HepG2 (cell line): ENCODE measurements at regions not wholly inside any gene's neighbourhood (a gene's known extent, or its start where the extent isn't known, plus 50 kb on each side); places are given as distances from the start of the nearest gene placed in this dataset.

Experiments
- AKAP8 ChIP-seq: sonication (generic); formaldehyde crosslinking; IDR thresholded peaks from 2 replicates; pipeline ENCODE4 v1.5.1; 2020; ENCODE audit warnings: mild to moderate bottlenecking, missing genetic modification reagents
- EED ChIP-seq: sonication (generic); formaldehyde crosslinking; IDR thresholded peaks from 2 replicates; pipeline ENCODE4 v1.5.0; 2020; ENCODE audit warnings: mild to moderate bottlenecking, missing genetic modification reagents
- HNRNPK ChIP-seq: fragments of 200-400 bp; formaldehyde crosslinking; IDR thresholded peaks from 2 replicates; pipeline ENCODE4 v1.6.1; 2018; ENCODE audit warnings: low read length, low read depth, moderate library complexity, mild to moderate bottlenecking; ENCODE audit not compliant: poor library complexity, severe bottlenecking
- IRX3 ChIP-seq: sonication (generic); formaldehyde crosslinking; IDR thresholded peaks from 2 replicates; pipeline ENCODE4 v1.8.1; 2023; ENCODE audit warnings: mild to moderate bottlenecking, low read depth, missing genetic modification reagents, borderline replicate concordance
- MEF2D ChIP-seq: sonication (generic); formaldehyde crosslinking; IDR thresholded peaks from 2 replicates; pipeline ENCODE4 v1.5.1; 2020; ENCODE audit warnings: mild to moderate bottlenecking, missing genetic modification reagents
- MXD3 ChIP-seq: IDR thresholded peaks from 2 replicates; pipeline ENCODE4 v1.6.1; 2016; ENCODE audit warnings: mild to moderate bottlenecking, missing biosample characterization, missing genetic modification reagents
- RBM22 ChIP-seq: fragments of 200-400 bp; formaldehyde crosslinking; optimal IDR thresholded peaks from 2 replicates; pipeline ENCODE3; 2017; ENCODE audit warnings: mild to moderate bottlenecking, low read length, moderate library complexity
- STAT6 ChIP-seq: sonication (generic); formaldehyde crosslinking; IDR thresholded peaks from 2 replicates; pipeline ENCODE4 v1.4.0; 2020; ENCODE audit warnings: missing genetic modification reagents, mild to moderate bottlenecking, borderline replicate concordance
- ZNF550 ChIP-seq: sonication (generic); formaldehyde crosslinking; IDR thresholded peaks from 2 replicates; pipeline ENCODE4 v1.4.0; 2020; ENCODE audit warnings: mild to moderate bottlenecking, missing genetic modification reagents, borderline replicate concordance
- ZNF558 ChIP-seq: sonication (generic); formaldehyde crosslinking; IDR thresholded peaks from 2 replicates; pipeline ENCODE4 v1.9.0; 2022; ENCODE audit warnings: mild to moderate bottlenecking, missing genetic modification reagents, borderline replicate concordance
- ZNF616 ChIP-seq: sonication (generic); formaldehyde crosslinking; IDR thresholded peaks from 2 replicates; pipeline ENCODE4 v1.5.0; 2020; ENCODE audit warnings: low read depth, mild to moderate bottlenecking, missing genetic modification reagents
- ZNF7 ChIP-seq: IDR thresholded peaks from 2 replicates; pipeline ENCODE4 v1.6.1; 2016; ENCODE audit warnings: missing biosample characterization, missing genetic modification reagents
- ZNF781 ChIP-seq: sonication (generic); formaldehyde crosslinking; IDR thresholded peaks from 2 replicates; pipeline ENCODE4 v1.5.1; 2020; ENCODE audit warnings: borderline replicate concordance, mild to moderate bottlenecking, missing genetic modification reagents; ENCODE audit errors: not compliant biosample characterization
- TF ChIP-seq, protein P1 (sequence below): sonication (generic); formaldehyde crosslinking; IDR thresholded peaks from 2 replicates; pipeline ENCODE4 v1.5.1; 2020; ENCODE audit warnings: mild to moderate bottlenecking, missing genetic modification reagents
- TF ChIP-seq, protein P2 (sequence below): sonication (generic); formaldehyde crosslinking; IDR thresholded peaks from 2 replicates; pipeline ENCODE4 v1.5.0; 2020; ENCODE audit warnings: mild to moderate bottlenecking, missing genetic modification reagents
- TF ChIP-seq, protein P3 (sequence below): sonication (generic); formaldehyde crosslinking; IDR thresholded peaks from 2 replicates; pipeline ENCODE4 v1.5.1; 2020; ENCODE audit warnings: missing genetic modification reagents, mild to moderate bottlenecking, borderline replicate concordance

GRCh38 chr12:11500188-11500860 is 105.0 kb upstream of the PRB2 start (continued):
- TF ChIP-seq, protein P1, sequence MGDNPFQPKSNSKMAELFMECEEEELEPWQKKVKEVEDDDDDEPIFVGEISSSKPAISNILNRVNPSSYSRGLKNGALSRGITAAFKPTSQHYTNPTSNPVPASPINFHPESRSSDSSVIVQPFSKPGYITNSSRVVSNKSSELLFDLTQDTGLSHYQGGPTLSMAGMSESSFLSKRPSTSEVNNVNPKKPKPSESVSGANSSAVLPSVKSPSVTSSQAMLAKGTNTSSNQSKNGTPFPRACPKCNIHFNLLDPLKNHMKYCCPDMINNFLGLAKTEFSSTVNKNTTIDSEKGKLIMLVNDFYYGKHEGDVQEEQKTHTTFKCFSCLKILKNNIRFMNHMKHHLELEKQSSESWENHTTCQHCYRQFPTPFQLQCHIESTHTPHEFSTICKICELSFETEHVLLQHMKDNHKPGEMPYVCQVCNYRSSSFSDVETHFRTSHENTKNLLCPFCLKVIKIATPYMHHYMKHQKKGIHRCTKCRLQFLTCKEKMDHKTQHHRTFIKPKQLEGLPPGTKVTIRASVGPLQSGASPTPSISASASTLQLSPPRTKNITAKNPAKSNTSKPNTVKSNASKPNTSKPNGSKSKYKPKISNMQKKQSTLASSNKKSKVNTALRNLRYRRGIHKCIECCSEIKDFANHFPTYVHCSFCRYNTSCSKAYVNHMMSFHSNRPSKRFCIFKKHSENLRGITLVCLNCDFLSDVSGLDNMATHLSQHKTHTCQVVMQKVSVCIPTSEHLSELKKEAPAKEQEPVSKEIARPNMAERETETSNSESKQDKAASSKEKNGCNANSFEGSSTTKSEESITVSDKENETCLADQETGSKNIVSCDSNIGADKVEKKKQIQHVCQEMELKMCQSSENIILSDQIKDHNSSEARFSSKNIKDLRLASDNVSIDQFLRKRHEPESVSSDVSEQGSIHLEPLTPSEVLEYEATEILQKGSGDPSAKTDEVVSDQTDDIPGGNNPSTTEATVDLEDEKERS (CRISPR knock-in tag) = peak; percentile 96
- no peak for TF ChIP-seq ZNF550 (CRISPR knock-in tag)
- peak; percentile 74; the same call in 1 of the 2 replicates for TF ChIP-seq AKAP8 (CRISPR knock-in tag)
- no peak for TF ChIP-seq HNRNPK
- TF ChIP-seq ZNF616 = peak; percentile 95; the same call in 1 of the 2 replicates
- TF ChIP-seq, protein P2, sequence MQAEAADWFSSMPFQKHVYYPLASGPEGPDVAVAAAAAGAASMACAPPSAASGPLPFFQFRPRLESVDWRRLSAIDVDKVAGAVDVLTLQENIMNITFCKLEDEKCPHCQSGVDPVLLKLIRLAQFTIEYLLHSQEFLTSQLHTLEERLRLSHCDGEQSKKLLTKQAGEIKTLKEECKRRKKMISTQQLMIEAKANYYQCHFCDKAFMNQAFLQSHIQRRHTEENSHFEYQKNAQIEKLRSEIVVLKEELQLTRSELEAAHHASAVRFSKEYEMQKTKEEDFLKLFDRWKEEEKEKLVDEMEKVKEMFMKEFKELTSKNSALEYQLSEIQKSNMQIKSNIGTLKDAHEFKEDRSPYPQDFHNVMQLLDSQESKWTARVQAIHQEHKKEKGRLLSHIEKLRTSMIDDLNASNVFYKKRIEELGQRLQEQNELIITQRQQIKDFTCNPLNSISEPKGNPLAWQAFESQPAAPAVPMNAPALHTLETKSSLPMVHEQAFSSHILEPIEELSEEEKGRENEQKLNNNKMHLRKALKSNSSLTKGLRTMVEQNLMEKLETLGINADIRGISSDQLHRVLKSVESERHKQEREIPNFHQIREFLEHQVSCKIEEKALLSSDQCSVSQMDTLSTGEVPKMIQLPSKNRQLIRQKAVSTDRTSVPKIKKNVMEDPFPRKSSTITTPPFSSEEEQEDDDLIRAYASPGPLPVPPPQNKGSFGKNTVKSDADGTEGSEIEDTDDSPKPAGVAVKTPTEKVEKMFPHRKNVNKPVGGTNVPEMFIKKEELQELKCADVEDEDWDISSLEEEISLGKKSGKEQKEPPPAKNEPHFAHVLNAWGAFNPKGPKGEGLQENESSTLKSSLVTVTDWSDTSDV (CRISPR knock-in tag) = peak; percentile 89; the same call in 1 of the 2 replicates
- peak; percentile 99 for TF ChIP-seq ZNF558 (CRISPR knock-in tag)
- TF ChIP-seq MXD3 = peak; percentile 100
- TF ChIP-seq RBM22 = no peak
- TF ChIP-seq STAT6 (CRISPR knock-in tag) = no peak
- peak; percentile 97 for TF ChIP-seq ZNF781 (CRISPR knock-in tag)
- TF ChIP-seq MEF2D = peak; percentile 98
- TF ChIP-seq, protein P3, sequence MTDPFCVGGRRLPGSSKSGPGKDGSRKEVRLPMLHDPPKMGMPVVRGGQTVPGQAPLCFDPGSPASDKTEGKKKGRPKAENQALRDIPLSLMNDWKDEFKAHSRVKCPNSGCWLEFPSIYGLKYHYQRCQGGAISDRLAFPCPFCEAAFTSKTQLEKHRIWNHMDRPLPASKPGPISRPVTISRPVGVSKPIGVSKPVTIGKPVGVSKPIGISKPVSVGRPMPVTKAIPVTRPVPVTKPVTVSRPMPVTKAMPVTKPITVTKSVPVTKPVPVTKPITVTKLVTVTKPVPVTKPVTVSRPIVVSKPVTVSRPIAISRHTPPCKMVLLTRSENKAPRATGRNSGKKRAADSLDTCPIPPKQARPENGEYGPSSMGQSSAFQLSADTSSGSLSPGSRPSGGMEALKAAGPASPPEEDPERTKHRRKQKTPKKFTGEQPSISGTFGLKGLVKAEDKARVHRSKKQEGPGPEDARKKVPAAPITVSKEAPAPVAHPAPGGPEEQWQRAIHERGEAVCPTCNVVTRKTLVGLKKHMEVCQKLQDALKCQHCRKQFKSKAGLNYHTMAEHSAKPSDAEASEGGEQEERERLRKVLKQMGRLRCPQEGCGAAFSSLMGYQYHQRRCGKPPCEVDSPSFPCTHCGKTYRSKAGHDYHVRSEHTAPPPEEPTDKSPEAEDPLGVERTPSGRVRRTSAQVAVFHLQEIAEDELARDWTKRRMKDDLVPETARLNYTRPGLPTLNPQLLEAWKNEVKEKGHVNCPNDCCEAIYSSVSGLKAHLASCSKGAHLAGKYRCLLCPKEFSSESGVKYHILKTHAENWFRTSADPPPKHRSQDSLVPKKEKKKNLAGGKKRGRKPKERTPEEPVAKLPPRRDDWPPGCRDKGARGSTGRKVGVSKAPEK (CRISPR knock-in tag) = peak; percentile 70; the same call in 1 of the 2 replicates
- peak; percentile 82 for TF ChIP-seq ZNF7
- TF ChIP-seq EED = peak; percentile 85; the same call in 1 of the 2 replicates
- TF ChIP-seq IRX3 (CRISPR knock-in tag) = peak; percentile 99
